A673 (cell line): ENCODE measurements at regions not wholly inside any gene's neighbourhood (a gene's known extent, or its start where the extent isn't known, plus 50 kb on each side); places are given as distances from the start of the nearest gene placed in this dataset.

Experiments
- BruUV-seq: library from RNA; stranded (reverse); fragments of 400-500 nt; replicated peaks from 2 replicates; lab custom pipeline; 2021; lab: Mats Ljungman, UMichigan
- CTCF ChIA-PET: fragments of 300-600 bp; sonication (Branson Sonifier 250); formaldehyde crosslinking; loops from one replicate; lab custom pipeline; 2022; ENCODE audit warnings: antibody characterized with exemption; lab: Charles Lee
- POLR2A ChIA-PET: fragments of 300-600 bp; sonication (Branson Sonifier 250); formaldehyde crosslinking; loops from one replicate; lab custom pipeline; 2022; ENCODE audit warnings: antibody characterized with exemption; ENCODE audit not compliant: low non-redundant PET; lab: Charles Lee
- DNase-seq: peaks from one replicate; pipeline ENCODE4 v3.0.0-alpha.2; 2015; ENCODE audit warnings: low spot score
- H3K27ac ChIP-seq: fragments of 200-600 bp; sonication (generic); 2 replicates; pipeline ENCODE4 v1.5.1; 2016; ENCODE audit warnings: mixed run types, low read depth, mild to moderate bottlenecking, mixed read lengths, antibody characterized with exemption, low read length; ENCODE audit not compliant: poor library complexity, severe bottlenecking
- H3K27me3 ChIP-seq: fragments of 200-600 bp; sonication (generic); replicated peaks from 2 replicates; pipeline ENCODE4 v1.6.1; 2017; ENCODE audit warnings: mixed run types, low read depth, mild to moderate bottlenecking, mixed read lengths, antibody characterized with exemption, low read length; ENCODE audit not compliant: insufficient read depth, poor library complexity
- H3K36me3 ChIP-seq: fragments of 200-600 bp; sonication (generic); 2 replicates; pipeline ENCODE4 v1.6.1; 2016; ENCODE audit warnings: mixed run types, mild to moderate bottlenecking, mixed read lengths, antibody characterized with exemption, low read length; ENCODE audit not compliant: insufficient read depth, poor library complexity, severe bottlenecking
- H3K4me1 ChIP-seq: fragments of 200-600 bp; sonication (generic); 2 replicates; pipeline ENCODE4 v1.6.1; 2017; ENCODE audit warnings: mixed run types, mild to moderate bottlenecking, mixed read lengths, antibody characterized with exemption, low read length; ENCODE audit not compliant: insufficient read depth, poor library complexity, severe bottlenecking
- H3K4me3 ChIP-seq: fragments of 200-600 bp; sonication (generic); 2 replicates; pipeline ENCODE4 v1.5.1; 2016; ENCODE audit warnings: low read depth, mixed run types, mild to moderate bottlenecking, mixed read lengths, low read length; ENCODE audit not compliant: poor library complexity, severe bottlenecking
- H3K9me3 ChIP-seq: fragments of 200-600 bp; sonication (generic); 2 replicates; pipeline ENCODE4 v1.6.1; 2016; ENCODE audit warnings: mixed run types, low read depth, mild to moderate bottlenecking, mixed read lengths, antibody characterized with exemption, low read length; ENCODE audit not compliant: poor library complexity, severe bottlenecking
- CTCF ChIP-seq: fragments of 300-800, 200-600 bp; sonication (generic); conservative IDR thresholded peaks from 2 replicates; pipeline ENCODE4 v1.5.1; 2017; ENCODE audit warnings: low read depth, mild to moderate bottlenecking, antibody characterized with exemption, low read length, moderate library complexity, mixed read lengths
- EZH2 ChIP-seq: fragments of 200-600 bp; sonication (generic); IDR thresholded peaks from 2 replicates; pipeline ENCODE4 v1.6.1; 2017; ENCODE audit warnings: borderline replicate concordance, low read depth, mild to moderate bottlenecking, mixed read lengths, antibody characterized with exemption, low read length; ENCODE audit not compliant: poor library complexity, severe bottlenecking
- intact Hi-C: fragments of 100-400 bp; cut with micrococcal nuclease; formaldehyde crosslinking; loops from one replicate; pipeline ENCODE4 v1.10.0; 2022; ENCODE audit not compliant: unreplicated experiment

GRCh38 chr16:65254144-65254543, 132.3 kb upstream of the CDH11 start:
- no peak overlapping the region for H3K27ac ChIP-seq
- H3K4me1 ChIP-seq: no peaks in the 10 kb centered on the region
- H3K36me3 ChIP-seq: no peaks in the 10 kb centered on the region
- intact Hi-C loops: no loop called here
- no TSS peak for BruUV-seq
- no peak for TF ChIP-seq CTCF
- no peak for TF ChIP-seq EZH2
- no peak overlapping the region for H3K4me3 ChIP-seq
- POLR2A ChIA-PET: no interaction called here
- H3K9me3 ChIP-seq: no peaks in the 10 kb centered on the region
- CTCF ChIA-PET: no interaction called here
- no peaks in the 10 kb centered on the region for H3K27me3 ChIP-seq
- DNase-seq: no peak

- no peak for DNase-seq
- no peaks in the 10 kb centered on the region for H3K27me3 ChIP-seq
- no peaks in the 10 kb centered on the region for H3K9me3 ChIP-seq
- POLR2A ChIA-PET: no interaction called here
- H3K4me1 ChIP-seq: no peaks in the 10 kb centered on the region
- no TSS peak for BruUV-seq
- H3K27ac ChIP-seq: no peak overlapping the region
- TF ChIP-seq CTCF: no peak
- no peak for TF ChIP-seq EZH2
- H3K36me3 ChIP-seq: no peaks in the 10 kb centered on the region
- CTCF ChIA-PET: no interaction called here
- H3K4me3 ChIP-seq: no peak overlapping the region
- intact Hi-C loops: no loop called here
These were observed 127.9 kb upstream of the CDH11 start for GRCh38 chr16:65249768-65250167.

GRCh38 chr16:65244787-65245186, 122.9 kb upstream of the CDH11 start:
- peak; percentile 19 for DNase-seq
- POLR2A ChIA-PET: no interaction called here
- Histone ChIP-seq H3K4me1 (no peaks in the 10 kb centered on the region), H3K27ac (no peak overlapping the region), H3K9me3 (no peaks in the 10 kb centered on the region), H3K36me3 (no peaks in the 10 kb centered on the region), H3K27me3 (no peaks in the 10 kb centered on the region), H3K4me3 (no peak overlapping the region)
- no TSS peak for BruUV-seq
- intact Hi-C loops: no loop called here
- CTCF ChIA-PET: no interaction called here
- TF ChIP-seq CTCF (no peak), EZH2 (no peak)
